Neural cell (in vitro differentiated cells): ENCODE measurements at regions not wholly inside any gene's neighbourhood (a gene's known extent, or its start where the extent isn't known, plus 50 kb on each side); places are given as distances from the start of the nearest gene placed in this dataset.

Source experiments
- H2AFZ ChIP-seq: fragments of 200-600, 300-800 bp; sonication (generic), shearing (Covaris generic); 2 replicates; pipeline ENCODE4 v1.6.0; 2014; ENCODE audit warnings: low read depth, mild to moderate bottlenecking, antibody characterized with exemption, low read length, moderate library complexity
- H3F3A ChIP-seq: fragments of 200-600 bp; shearing (Covaris generic); 2 replicates; pipeline ENCODE4 v1.6.1; 2016; ENCODE audit warnings: mild to moderate bottlenecking, moderate library complexity, mixed read lengths, antibody characterized with exemption, low read length; ENCODE audit not compliant: insufficient read depth, poor library complexity, severe bottlenecking
- H3K27ac ChIP-seq: fragments of 200-600, 300-800 bp; sonication (generic), shearing (Covaris generic); 2 replicates; pipeline ENCODE4 v1.5.1; 2014; ENCODE audit warnings: mild to moderate bottlenecking, low read length, moderate library complexity
- H3K27me3 ChIP-seq: fragments of 300-800, 200-600 bp; sonication (generic), shearing (Covaris generic); 2 replicates; pipeline ENCODE4 v1.6.0; 2014; ENCODE audit warnings: mild to moderate bottlenecking, low read depth, low read length, moderate library complexity; ENCODE audit not compliant: insufficient read depth
- H3K36me3 ChIP-seq: fragments of 300-800, 200-600 bp; sonication (generic), shearing (Covaris generic); 2 replicates; pipeline ENCODE4 v1.5.1; 2014; ENCODE audit warnings: mild to moderate bottlenecking, antibody characterized with exemption, low read length, moderate library complexity; ENCODE audit not compliant: insufficient read depth
- H3K4me2 ChIP-seq: fragments of 300-800, 200-600 bp; sonication (generic), shearing (Covaris generic); 2 replicates; pipeline ENCODE4 v1.6.0; 2014; ENCODE audit warnings: mild to moderate bottlenecking, low read length
- H3K4me3 ChIP-seq: fragments of 300-800, 200-600 bp; sonication (generic), shearing (Covaris generic); 2 replicates; pipeline ENCODE4 v1.5.1; 2014; ENCODE audit warnings: mild to moderate bottlenecking, low read length, moderate library complexity
- H3K79me2 ChIP-seq: fragments of 200-600 bp; shearing (Covaris generic); replicated peaks from 2 replicates; pipeline ENCODE4 v1.6.0; 2014; ENCODE audit warnings: mild to moderate bottlenecking, low read length, moderate library complexity; ENCODE audit not compliant: insufficient read depth
- H3K9ac ChIP-seq: fragments of 300-800, 200-600 bp; sonication (generic), shearing (Covaris generic); 2 replicates; pipeline ENCODE4 v1.6.1; 2016; ENCODE audit warnings: mild to moderate bottlenecking, low read length, mixed read lengths
- H3K9me2 ChIP-seq: fragments of 200-600 bp; shearing (Covaris generic); 2 replicates; pipeline ENCODE4 v1.6.1; 2016; ENCODE audit warnings: mild to moderate bottlenecking, low read length, mixed read lengths; ENCODE audit not compliant: insufficient read depth
- H3K9me3 ChIP-seq: fragments of 200-600, 300-800 bp; sonication (generic), shearing (Covaris generic); 2 replicates; pipeline ENCODE4 v1.6.1; 2016; ENCODE audit warnings: mild to moderate bottlenecking, mixed run types, low read length, moderate library complexity, mixed read lengths
- H4K20me1 ChIP-seq: fragments of 200-600 bp; shearing (Covaris generic); 2 replicates; pipeline ENCODE4 v1.6.1; 2016; ENCODE audit warnings: mild to moderate bottlenecking, mixed run types; ENCODE audit not compliant: insufficient read depth
- CTCF ChIP-seq: fragments of 450-650 bp; IDR thresholded peaks from 2 replicates; pipeline ENCODE4 v1.5.1; 2014; ENCODE audit warnings: antibody characterized with exemption, mild to moderate bottlenecking, moderate library complexity; ENCODE audit not compliant: poor library complexity, severe bottlenecking
- EP300 ChIP-seq: fragments of 450-650 bp; conservative IDR thresholded peaks from 2 replicates; pipeline ENCODE4 v1.6.1; 2014; ENCODE audit warnings: antibody characterized with exemption, mild to moderate bottlenecking, moderate library complexity; ENCODE audit not compliant: poor library complexity, severe bottlenecking
- EZH2 ChIP-seq: fragments of 200-600, 300-800 bp; shearing (Covaris generic), sonication (generic); IDR thresholded peaks from 2 replicates; pipeline ENCODE4 v1.6.1; 2014; ENCODE audit warnings: antibody characterized with exemption, low read length, borderline replicate concordance, mild to moderate bottlenecking; ENCODE audit not compliant: insufficient read depth, poor library complexity, severe bottlenecking
- MXI1 ChIP-seq: fragments of 450-650 bp; conservative IDR thresholded peaks from 2 replicates; pipeline ENCODE4 v1.6.1; 2014; ENCODE audit warnings: antibody characterized with exemption, mild to moderate bottlenecking; ENCODE audit not compliant: poor library complexity, severe bottlenecking
- POLR2AphosphoS5 ChIP-seq: IDR thresholded peaks from 2 replicates; pipeline ENCODE4 v1.6.1; 2012
- REST ChIP-seq: IDR thresholded peaks from 2 replicates; pipeline ENCODE4 v1.6.1; 2012; ENCODE audit warnings: borderline replicate concordance
- SMC3 ChIP-seq: fragments of 450-650 bp; conservative IDR thresholded peaks from 2 replicates; pipeline ENCODE4 v1.6.1; 2014; ENCODE audit warnings: antibody characterized with exemption, mild to moderate bottlenecking, moderate library complexity; ENCODE audit not compliant: poor library complexity
- TAF1 ChIP-seq: IDR thresholded peaks from 2 replicates; pipeline ENCODE4 v1.6.1; 2012; ENCODE audit warnings: low read depth

GRCh38 chr5:3278643-3279042, 317.0 kb upstream of the IRX1 start:
- no peaks in the 10 kb centered on the region for H3K9me3 ChIP-seq
- TF ChIP-seq POLR2AphosphoS5 (no peak), CTCF (no peak), EZH2 (no peak), EP300 (no peak)
- no peak overlapping the region for H3K4me3 ChIP-seq
- no peaks in the 10 kb centered on the region for H3K27me3 ChIP-seq
- no peaks in the 10 kb centered on the region for H3K79me2 ChIP-seq
- H4K20me1 ChIP-seq, result no peaks in the 10 kb centered on the region
- no peak overlapping the region for H3K4me2 ChIP-seq
- no peaks in the 10 kb centered on the region for H3K9me2 ChIP-seq
- H3K36me3 ChIP-seq, result no peaks in the 10 kb centered on the region
- no peaks in the 10 kb centered on the region for H3F3A ChIP-seq
- H3K9ac ChIP-seq, result no peak overlapping the region
- H3K27ac ChIP-seq, result no peak overlapping the region
- no peak overlapping the region for H2AFZ ChIP-seq

- Histone ChIP-seq H3K9ac (no peak overlapping the region), H3K4me3 (no peak overlapping the region), H2AFZ (no peak overlapping the region), H3K79me2 (no peaks in the 10 kb centered on the region), H3K36me3 (no peaks in the 10 kb centered on the region), H3F3A (no peaks in the 10 kb centered on the region), H3K4me2 (peak overlapping the region; percentile 10), H3K9me3 (no peaks in the 10 kb centered on the region), H3K9me2 (no peaks in the 10 kb centered on the region), H3K27me3 (no peaks in the 10 kb centered on the region), H4K20me1 (no peaks in the 10 kb centered on the region), H3K27ac (no peak overlapping the region)
- TF ChIP-seq SMC3 (no peak), TAF1 (no peak), REST (no peak), CTCF (no peak), MXI1 (no peak), POLR2AphosphoS5 (no peak)
Observed at GRCh38 chr5:3277590-3278196, 317.9 kb upstream of the IRX1 start.
